ENCODE measurements at regions not wholly inside any gene's neighbourhood (a gene's known extent, or its start where the extent isn't known, plus 50 kb on each side); places are given as distances from the start of the nearest gene placed in this dataset.

DNA sequence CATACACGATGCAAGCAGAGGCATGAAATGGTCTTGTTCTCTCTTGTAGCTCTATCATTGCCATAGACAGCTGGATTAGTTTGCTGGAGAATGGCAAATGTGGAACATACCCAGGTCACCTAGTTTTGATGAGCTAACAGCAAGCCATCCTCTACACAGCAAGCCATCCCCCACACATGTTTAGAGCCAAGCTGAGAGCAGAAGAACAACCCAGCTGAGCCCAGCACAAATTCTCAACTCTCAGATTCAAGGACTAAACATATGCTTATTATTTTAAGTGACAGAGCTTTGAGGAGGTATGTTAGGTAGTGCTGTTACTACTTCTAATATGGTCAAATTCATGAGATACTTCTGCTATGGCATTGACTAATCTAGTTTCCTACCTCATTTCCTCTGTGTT lies 230.3 kb downstream of the OTOR start:
- TF ChIP-seq, protein P1, sequence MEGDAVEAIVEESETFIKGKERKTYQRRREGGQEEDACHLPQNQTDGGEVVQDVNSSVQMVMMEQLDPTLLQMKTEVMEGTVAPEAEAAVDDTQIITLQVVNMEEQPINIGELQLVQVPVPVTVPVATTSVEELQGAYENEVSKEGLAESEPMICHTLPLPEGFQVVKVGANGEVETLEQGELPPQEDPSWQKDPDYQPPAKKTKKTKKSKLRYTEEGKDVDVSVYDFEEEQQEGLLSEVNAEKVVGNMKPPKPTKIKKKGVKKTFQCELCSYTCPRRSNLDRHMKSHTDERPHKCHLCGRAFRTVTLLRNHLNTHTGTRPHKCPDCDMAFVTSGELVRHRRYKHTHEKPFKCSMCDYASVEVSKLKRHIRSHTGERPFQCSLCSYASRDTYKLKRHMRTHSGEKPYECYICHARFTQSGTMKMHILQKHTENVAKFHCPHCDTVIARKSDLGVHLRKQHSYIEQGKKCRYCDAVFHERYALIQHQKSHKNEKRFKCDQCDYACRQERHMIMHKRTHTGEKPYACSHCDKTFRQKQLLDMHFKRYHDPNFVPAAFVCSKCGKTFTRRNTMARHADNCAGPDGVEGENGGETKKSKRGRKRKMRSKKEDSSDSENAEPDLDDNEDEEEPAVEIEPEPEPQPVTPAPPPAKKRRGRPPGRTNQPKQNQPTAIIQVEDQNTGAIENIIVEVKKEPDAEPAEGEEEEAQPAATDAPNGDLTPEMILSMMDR (conservative IDR thresholded peaks at IDR 0.05; ENCODE audit: low read depth, low read length): no peak
- TF ChIP-seq EZH2 (IDR thresholded peaks at IDR 0.05; ENCODE audit: borderline replicate concordance, low read depth, low read length, poor library complexity, severe bottlenecking): no peak
